Islet of Langerhans (tissue), 1 donor: ENCODE measurements at regions not wholly inside any gene's neighbourhood (a gene's known extent, or its start where the extent isn't known, plus 50 kb on each side); places are given as distances from the start of the nearest gene placed in this dataset.
"Not testable (repeated sequence)": the region's sequence is repeated elsewhere in the genome, so short reads cannot be mapped to it uniquely, and the experiment has no call there.

Experiments
- FAIRE-seq: peaks from one replicate; lab custom pipeline; 2011; peaks lifted over from hg19 to GRCh38; lab: Jason Lieb, UNC

DNA sequence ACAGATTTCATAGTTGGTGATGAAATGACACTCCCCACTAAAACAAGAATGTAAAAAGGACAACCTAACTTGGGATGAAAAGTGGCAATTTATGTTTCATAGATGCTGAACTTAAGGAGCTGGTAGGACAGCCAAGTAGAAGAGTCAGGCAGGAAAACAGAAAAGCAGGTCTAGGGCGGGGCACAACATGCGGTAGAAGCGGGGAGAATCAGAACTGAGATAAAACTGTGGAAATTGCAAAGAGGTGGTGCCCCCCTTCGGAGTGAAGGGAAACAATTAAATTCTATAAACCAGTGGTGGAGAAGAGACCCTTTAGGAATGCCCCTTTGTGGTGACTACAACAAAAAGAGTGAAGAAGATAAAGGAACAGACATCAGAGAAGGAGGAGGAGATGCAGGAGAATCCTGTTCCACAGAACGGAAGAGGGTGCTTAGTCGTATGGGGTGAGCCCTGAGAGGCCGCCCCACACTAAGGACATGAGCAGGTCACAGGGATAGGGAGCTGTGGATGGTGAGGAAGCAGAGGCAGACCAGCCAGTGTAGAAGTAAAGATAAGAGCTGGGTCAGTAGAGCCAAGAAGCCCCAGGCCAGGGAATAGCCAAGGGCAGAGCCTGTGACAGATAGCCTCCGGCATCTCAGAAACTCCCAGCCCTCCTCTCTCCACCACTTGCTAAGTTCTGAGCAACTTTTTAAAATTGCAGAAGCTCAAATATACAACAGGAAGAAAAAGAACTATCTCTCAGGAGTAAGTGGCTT is 100.3 kb upstream of the DOCK9 start:
- FAIRE-seq: no peak

DNA sequence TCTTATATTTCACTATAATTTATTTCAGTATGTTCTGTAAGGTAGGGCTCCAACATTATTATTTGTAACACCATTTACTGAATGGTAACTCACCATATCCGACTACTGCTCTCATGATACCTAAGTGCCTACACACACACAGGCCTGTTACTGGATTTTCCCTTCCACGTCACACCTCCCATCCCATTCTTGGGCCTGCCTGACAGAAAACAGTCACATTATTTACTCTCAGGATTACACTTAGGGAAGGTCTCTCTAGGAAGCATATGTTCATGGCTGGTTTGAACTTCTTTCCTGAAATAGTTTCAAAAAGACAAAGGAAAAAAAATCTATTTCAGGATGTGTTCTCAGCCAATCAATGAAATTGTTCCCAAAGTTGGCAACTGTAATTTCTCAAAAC is 102.3 kb upstream of the DOCK9 start:
- no peak for FAIRE-seq

DNA sequence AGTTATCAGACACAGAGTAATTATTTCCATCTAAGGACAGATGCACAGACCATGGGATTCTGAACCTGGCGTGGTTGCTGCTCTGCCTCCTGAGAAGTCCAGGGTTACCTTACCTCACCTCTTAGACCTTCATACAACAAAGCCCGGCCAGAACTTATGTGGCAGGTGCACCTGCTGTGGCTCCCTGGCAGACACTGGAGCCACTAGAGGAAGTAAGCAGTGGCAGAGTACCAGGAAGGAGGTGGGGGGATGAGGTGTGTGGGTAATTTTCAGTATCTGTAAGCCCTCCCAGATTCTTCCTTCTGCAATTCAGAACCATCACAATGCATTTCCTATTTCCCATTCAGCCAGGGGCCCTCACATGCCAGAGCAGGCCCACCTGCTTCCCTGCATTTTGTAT is 106.1 kb upstream of the DOCK9 start:
- no peak for FAIRE-seq

DNA sequence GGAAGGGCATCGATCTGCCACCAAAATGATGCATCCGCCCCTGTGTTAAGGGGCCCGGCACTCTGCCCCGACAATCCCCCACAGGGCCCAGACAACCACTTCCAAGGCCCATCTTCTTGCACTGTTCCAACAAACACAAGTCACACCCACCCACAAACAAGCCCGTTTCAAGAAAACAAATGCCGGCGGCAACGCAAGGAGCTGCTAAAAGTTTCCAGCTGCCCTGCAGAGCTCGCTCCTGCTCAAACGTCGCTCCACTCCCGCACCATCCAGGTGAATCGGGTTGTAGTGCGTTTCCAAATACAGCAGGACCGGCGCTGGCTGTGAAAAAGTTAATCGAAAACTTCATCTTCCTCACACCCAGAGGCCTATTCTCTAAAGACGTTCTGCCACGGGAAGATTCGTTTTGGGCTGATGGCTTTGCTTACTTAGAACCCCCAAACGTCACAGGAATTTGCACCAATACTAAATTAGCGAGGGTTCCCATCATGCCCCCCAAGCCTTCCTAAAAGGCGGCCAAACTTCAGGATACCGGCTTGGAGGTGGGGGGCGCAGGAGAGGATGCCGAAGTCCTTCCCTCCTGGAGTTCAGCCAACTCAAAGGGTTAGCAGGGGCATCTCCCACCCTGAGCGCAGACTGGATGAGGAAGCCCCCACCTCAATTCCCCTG is 107.4 kb upstream of the DOCK9 start:
- no peak for FAIRE-seq

- FAIRE-seq: no peak
Measured at GRCh38 chr13:99085808-99086266, 108.0 kb upstream of the DOCK9 start.

DNA sequence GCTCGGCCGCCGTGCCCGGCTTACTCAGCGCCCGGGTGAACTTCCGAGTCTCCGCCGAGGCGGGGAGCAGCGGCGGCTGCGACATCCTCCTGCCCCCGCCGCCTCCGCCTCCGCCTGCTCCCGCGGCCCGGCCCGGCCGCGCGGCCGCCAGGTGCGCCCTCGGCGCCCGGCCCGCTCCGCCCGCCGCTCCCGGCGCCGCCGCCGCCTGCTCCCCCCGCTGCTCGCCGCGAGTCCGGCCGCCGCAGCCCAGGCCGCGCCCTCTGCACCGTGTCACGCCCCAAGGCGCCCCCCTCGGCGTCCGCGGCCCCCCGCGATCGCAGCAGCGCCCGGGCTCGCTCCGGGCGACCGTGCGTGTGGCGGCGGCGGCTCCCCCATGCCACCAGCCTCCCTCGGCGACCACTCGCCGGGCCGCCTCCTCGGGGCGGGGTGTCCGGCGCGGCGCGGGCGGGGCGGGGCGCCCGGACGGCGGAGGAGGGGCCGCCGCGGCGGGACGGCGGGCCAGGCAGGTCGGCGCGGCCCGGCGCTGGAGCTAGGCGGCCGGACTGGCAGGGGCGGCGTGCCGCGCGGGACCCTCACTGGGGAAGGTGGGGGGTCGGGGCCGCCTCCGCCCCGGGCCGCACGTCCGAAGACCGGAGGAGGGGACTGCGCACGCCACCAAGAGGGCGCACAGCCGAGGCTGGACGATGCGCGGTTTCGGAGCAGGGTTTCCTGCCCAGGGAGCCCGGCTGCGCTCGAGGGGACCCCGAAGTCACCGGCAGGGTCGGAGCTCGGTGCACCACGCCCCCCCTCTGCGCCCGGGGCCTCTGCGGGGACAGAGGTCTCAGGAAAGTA is 108.6 kb upstream of the DOCK9 start:
- FAIRE-seq: no peak

DNA sequence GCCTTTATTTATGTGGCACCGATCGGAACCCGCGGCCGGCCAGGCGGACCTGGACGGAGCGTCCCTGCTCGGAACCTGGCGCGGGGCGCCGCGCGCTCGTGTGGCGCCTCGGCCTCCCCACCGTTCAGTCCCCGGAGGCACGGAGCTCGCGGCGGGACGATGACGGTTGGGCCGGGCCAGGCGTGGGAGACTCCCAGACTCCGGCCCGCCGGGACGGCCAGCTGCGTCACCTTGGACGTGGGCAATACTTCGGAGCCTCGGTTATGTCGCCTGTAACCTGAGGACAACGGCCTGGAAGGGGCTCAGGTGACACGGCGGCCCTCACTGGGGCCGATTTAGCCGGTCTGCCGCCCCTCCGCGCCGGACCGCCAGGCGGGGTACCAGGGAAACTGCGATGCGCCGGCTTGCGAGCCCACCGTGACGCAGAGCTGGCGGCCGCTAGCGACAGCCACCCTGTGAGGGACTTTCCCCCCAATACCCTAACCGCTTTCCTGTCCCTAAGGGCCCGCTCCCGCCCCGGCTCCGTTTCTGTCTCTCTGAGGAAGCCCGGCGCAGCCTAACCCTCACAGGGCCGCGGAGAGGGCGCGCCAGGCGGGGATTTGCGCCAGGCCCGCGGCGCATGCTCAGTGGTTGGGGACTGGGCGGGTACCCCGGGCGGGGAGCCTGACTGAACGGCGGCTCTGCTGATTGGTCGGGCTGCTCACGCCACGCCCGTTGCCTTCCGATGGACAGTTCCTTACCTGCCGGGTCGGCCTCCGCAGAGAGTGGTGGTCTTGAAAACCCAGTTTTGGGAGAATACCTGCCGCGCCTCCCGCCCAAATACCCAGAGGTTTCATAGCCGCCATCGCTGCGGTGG is 109.5 kb upstream of the DOCK9 start:
- FAIRE-seq: no peak

DNA sequence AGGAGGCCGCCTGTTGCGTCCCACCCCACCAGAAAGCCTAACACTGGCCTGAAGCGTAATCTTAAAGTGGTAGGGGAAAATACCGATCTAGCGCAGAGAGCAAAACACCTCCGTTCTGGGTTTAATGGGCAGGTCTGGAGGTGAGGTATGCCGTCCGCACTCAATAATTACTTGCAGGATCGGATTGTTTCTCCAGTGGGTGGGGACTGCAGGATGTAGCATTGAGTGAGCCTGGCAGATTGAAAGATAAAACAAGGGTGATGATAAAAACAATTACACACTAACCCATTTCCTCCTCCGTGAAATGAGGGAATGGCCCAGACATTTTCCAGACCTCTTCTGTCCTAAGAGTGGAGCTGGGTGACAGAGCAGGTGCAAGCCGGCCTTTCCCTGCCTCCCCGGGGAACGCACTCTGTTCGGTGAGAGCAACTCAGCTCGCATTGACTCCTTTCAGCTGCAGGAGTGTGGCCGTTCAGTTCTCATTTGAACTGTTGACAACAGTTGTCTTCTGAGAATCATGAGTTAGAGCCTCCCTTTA is 110.2 kb upstream of the DOCK9 start:
- no peak for FAIRE-seq

DNA sequence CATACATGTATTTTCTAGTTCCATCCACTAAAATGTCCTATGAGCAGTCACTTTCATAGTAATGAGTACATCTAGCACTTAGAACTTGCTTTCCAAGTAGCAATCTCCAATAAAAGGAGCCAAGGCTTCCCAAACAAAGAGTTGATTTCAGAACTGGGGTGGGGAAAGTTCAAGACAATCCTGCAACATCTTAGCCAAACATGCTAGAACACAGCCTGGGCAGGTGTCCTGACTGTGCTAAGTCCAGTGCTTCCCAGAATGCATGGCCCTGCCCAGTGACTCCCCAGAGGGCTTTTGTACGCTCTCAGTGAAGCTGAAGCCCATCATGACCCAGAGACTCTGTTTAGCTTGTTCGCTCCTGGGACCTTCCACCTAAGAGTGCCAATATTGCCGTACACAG is 106.7 kb upstream of the UBAC2 start:
- no peak for FAIRE-seq

DNA sequence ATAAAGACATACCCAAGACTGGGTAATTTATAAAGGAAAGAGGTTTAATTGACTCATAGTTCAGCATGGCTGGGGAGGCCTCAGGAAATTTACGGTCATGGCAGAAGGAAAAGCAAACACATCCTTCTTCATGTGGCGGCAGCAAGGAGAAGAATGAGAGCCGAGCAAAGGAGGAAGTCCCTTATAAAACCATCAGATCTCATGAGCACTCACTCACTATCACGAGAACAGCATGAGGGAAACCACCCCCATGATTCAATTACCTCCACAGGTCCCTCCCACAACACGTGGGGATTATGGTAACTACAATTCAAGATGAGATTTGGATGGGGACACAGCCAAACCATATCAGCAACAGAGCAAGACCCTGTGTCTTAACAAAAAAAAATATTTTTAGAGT is 98.8 kb upstream of the UBAC2 start:
- FAIRE-seq: not testable (repeated sequence)

DNA sequence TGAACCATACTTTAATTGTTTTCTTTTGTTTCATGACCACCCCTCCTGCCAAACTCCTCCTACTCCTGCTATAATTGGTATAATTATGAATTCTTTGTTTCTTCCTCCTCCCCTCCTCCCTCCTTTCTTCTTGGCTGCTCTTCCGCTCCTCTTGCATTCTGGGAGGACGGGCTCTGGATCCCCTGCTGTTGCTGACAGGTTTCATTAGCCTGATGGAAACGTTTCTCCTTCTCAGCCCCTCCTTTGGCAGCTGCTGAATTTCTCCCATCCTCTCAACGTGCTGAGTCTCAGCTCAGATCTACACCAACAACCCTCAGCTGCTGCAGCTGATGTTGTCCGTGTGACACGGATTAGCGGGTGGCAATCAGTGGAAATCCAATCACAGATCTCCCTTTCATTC is 97.1 kb upstream of the UBAC2 start:
- no peak for FAIRE-seq

- FAIRE-seq: no peak
Measured at GRCh38 chr13:99104396-99104795, 96.3 kb upstream of the UBAC2 start.

GRCh38 chr13:99105160-99105559 is 95.5 kb upstream of the UBAC2 start:
- FAIRE-seq: no peak

- no peak for FAIRE-seq
Measured at GRCh38 chr13:99113351-99113750, 87.3 kb upstream of the UBAC2 start.

DNA sequence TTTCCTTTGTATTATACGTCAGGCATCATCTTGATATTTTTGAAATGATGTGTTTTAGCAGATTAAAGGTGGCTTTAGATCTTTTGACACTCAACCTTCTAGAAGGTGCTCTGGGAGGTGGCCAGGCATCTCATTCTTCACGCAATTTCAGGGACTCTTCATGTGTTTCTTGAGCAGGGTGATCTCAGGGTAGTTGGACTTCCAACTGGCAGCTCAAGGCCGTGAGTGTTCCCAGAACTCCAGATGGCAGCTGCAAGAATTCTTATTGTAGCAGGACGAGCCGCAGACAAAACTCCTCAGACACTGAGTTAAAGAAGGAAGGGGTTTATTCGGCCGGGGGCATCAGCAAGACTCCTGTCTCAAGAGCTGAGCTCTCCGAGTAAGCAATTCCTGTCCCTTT is 82.5 kb upstream of the UBAC2 start:
- FAIRE-seq: no peak

DNA sequence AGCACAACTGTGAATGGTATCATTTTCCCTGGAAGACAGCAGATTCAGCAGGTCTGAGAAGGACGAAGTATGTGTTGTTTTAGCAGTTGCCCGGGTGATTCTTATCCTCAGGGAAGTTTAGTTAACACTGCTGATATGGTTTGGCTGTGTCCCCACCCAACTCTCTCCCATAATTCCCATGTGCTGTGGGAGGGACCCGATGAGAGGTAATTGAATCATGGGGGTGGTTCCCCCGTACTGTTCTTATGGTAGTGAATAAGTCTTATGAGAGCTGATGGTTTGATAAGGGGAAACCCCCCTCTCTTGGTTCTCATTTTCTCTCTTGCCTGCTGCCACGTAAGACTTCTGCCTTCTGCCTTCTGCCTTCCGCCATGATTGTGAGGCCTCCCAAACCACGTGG is 81.0 kb upstream of the UBAC2 start:
- FAIRE-seq: no peak

GRCh38 chr13:99120751-99121150 is 79.9 kb upstream of the UBAC2 start:
- FAIRE-seq: no peak

- FAIRE-seq: no peak
Measured at GRCh38 chr13:99122171-99122570, 78.5 kb upstream of the UBAC2 start.

- FAIRE-seq: no peak
Measured at GRCh38 chr13:99123101-99124045, 77.3 kb upstream of the UBAC2 start.

DNA sequence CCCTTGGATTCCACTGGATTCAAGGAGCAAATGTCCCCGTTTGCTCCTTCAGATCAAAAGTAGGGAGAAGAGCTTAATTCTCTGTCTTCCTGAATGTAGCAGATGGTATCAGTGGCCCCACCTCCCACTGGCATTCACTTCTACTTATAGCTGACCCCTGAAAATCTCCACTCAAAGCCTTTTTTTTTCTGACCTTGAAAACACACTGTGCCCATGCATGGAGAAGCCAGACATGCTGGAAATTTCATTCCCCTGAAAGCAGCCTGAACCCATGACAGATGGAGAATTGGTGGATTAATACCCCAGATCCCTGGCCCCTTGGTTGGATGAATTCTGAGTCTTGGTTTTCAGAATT is 76.6 kb upstream of the UBAC2 start:
- no peak for FAIRE-seq

GRCh38 chr13:99124794-99125316 is 75.8 kb upstream of the UBAC2 start:
- FAIRE-seq: no peak
